NCI-H2171 (cell line): ENCODE measurements at regions not wholly inside any gene's neighbourhood (a gene's known extent, or its start where the extent isn't known, plus 50 kb on each side); places are given as distances from the start of the nearest gene placed in this dataset.

Experiments
- DNase-seq: peaks from one replicate; lab custom pipeline; 2025; lab: John Stamatoyannopoulos, UW

DNA sequence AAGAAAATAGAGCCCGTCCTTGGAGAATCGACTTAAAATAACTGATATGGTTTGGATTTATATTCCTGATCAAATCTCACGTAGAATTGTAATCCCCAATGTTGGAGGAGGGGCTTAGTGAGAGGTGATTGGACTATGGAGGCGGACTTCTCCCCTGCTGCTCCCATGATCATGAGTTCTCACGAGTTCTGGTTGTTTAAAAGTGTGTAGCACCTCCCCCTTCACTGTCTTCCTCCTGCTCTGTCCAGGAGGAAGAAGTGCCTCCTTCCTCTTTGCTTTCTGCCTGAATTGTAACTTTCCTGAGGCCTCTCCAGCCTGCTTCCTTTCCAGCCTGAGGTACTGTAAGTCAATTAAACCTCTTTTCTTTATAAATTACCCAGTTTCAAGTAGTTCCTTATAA, 529.2 kb downstream of the HAO1 start:
- no peak for DNase-seq

DNA sequence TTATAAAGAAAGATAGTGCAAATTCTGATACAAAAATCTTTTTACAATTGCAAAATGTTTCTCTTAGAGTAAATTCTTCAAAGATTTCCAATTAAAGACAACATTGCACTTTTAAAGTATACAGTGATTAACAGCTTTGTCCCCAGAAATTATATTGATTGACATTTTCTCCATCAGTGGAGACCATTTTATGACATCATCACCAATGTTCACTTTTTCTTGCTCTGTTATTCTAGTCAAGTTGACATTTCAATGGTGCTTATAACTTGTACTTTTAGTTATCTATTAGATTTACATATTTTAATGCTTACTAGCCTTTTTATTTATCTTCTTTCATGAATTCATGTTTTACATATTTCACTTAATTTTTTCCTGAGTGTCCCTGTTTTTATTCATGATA, 524.8 kb downstream of the HAO1 start:
- no peak for DNase-seq

DNA sequence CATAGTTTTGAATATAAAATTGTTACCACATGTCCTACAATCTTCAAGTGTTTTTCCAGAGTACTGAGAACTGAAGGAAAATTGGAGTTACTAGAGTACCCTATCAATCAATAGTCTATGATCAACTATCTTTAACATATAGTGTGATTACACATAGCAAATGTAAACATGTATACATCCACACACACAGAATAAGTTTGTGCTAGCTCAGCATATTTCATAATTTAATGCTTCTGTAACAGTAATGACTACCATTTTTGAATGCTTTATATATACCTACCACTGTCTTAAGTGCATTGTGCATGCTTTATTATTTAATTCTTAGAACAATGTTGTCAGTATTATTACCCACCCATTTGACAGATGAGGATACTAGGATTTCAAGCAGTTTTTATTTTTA, 523.9 kb downstream of the HAO1 start:
- no peak for DNase-seq

DNA sequence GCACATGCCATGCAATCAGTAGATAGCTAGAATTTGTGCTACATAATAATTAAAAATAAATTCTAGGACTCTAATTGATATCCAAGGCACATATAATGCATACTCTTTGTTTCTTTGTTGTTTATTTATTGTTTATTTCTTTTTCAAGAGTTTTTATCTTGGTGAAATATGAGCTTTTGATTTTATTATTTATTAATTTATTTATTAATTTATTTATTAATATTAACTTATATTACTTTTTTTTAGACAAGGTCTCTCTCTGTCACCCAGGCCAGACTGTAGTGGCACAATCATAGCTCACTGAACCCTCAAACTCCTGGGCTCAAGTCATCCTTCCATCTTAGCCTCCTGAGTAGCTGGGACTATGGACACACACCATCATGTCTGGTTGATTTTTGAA, 519.9 kb downstream of the HAO1 start:
- DNase-seq = no peak

DNA sequence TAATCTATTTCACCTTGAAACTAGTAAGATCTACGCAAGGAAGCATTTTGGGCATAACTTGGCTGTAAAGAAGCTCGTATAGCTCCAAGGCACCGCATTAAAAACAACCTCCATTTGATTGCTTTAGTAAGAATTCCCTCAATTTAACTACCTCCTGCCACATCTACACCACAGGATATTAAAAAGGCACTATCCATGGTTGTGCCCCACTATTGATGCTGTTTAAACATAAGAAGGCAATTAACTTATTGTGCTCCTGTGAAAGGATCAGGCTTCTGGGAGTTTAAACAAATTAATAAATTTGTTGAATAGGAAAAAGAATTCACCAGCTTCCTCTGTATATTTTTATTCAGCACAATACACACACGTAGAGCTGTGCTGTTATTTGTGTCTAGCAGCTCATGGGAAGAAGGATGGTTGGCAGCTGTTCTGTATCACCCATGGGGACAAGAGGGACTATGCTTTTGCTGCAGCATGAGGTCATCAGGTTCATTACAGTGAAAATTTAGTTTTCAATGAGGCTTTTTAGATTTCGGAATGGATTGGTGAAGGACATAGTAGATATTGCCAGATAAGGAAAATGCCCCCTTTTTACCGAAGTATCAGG, 513.3 kb downstream of the HAO1 start:
- DNase-seq = no peak

DNA sequence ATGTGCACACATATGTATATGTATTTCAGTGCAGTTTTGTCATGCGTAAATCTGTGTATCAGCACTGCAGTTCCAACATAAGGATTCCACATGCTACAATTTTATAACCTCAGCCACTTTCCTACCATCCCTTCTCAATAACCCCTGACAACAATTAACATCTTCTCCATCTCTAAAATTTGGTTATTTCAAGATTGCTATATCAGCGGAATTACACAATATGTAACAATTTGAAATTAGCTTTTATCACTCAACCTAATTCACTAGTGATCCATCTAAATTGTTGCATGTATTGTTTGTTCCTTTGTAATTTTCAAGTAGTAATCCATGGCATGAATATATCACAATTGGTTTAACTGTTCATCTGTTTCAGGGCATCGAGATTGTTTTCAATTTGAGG, 511.3 kb downstream of the HAO1 start:
- no peak for DNase-seq

DNA sequence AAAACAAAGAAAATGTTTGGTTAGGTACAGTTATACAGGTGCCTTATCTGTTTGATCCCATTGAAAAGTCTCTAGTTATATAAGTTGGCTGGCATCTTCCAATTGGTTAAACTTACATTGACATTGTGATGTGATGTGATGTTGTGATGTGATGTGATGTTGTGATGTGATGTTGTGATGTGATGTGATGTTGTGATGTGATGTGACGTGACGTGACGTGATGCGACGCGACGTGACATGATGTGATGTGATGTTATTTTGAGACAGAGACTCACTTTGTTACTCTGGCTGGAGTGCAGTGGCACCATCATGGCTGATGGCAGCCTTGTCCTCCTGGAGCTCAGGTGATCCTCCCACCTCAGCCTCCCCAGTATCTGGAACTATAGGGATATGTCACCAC, 507.6 kb downstream of the HAO1 start:
- DNase-seq = no peak

DNA sequence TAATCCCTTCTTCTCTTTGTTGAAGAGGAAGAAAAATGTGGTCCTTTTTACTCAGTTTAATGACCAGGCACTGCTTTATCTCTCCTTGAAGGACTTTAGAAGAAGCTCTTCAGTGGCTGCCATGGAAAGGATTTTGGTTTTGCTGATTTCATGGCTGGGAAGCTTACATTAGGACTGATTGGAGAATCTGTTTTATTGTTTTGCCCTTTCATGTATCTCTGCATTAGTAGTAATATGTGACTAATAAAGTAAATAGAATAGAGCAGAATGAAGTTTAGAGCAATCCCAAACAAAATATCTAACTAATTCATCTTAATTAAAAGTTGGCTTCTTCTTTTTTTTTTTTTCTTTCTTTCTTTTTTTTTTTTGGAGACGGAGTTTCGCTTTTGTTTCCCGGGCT, 502.9 kb downstream of the HAO1 start:
- no peak for DNase-seq

DNA sequence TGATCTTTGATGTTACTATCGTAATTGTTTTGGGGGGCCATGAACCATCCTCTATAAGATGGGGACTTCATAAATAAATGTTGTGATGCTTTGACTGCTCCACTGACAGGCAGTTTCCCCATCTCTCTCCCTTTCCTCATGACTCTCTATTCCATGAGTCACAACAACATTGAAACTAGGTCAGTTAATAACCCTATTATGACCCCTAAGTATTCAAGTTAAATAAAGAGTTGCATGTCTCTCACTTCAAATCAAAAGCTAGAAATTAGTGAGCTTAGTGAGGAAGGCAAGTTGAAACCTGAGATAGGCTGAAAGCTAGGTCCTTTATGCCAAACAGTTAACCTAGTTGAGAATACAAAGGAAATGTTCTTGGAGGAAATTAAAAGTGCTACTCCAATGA, 491.0 kb downstream of the HAO1 start:
- DNase-seq = no peak

DNA sequence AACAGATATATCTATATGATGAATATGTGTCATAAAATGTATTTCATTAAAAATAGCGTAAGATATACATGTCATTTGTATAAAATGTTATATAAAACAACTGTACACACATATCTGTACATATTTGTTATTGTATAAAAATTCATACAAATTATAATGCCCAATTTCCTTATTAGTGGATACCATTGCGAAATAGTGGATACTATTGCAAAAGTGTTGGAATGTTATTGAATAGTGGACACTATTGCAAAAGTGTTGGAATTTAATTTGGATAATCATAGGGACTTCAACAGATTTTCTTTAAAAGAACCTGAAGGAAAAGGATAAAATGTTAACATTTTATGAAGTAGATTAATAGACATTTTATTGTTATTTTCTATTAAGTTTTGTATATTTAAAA, 487.4 kb downstream of the HAO1 start:
- no peak for DNase-seq

DNA sequence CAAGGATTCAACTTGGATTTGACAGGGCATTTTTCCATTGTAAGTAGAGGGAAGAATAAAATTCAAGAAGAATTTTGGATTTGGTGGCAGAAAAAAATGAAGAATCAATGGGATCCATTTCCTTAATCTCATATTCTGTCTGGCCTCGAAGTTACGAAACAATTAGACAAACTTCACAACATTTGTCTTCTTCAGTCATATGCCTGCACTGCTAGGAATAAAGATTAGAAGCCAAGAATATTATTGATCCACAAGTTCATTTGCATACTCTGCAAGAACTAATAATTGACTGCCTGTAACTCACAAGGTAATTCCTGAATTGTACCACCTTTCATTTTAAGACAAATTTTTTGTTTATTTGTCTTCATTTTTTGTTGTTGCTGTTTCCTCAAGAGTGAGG, 486.2 kb downstream of the HAO1 start:
- DNase-seq = no peak

DNA sequence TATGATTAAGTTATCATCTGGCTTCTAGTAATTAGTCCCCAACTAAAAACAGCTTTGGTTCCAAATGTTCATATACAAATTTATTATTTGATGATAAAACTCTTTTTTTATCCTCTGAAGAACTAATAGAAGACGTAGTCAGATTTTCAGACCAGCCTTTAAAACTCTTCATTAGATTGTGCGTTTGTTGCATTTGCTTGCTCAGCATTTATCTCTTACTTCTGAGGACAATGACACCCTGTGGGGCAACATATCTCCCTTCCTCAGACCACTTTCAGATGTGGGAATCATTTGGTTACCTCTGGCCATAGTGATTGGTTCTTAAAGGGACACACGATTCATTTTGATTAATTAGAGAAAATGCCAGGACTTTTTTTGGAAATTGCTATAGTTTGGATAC, 481.8 kb downstream of the HAO1 start:
- no peak for DNase-seq

DNA sequence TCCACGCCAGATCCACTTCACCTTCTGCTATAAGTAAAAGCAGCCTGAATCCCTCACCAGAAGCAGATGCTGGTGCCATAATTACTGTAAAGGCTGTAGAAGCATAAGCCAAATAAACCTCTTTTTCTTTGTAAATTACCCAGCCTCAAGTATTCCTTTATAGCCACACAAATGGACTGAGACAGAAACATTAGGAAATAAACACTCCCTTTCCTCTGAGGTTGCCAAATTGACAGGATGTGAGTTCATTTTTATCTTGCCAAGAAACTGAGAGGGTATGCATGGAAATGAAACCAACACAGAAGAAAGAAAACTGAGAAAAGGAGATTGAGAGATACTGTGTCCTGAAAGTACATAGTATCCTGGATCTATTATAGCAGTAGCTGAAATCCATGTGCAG, 481.2 kb downstream of the HAO1 start:
- DNase-seq = no peak

DNA sequence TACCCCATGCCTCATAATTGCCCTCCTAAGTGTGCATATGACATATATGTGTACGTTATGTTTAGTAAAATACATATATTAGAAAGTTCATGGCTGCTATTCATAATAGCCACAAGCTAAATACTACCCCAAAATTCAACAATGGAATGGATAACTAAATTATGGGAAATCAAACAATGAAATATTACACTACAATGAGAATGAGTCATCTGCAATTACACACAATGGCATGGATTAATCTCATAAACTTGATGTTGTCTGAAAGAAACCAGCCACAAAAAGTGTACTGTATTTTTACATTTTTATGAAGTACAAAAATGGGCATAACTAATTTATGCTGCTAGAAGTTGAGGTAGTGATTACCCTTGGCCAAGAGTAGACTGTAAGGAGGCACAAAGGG, 477.0 kb downstream of the HAO1 start:
- DNase-seq = no peak

DNA sequence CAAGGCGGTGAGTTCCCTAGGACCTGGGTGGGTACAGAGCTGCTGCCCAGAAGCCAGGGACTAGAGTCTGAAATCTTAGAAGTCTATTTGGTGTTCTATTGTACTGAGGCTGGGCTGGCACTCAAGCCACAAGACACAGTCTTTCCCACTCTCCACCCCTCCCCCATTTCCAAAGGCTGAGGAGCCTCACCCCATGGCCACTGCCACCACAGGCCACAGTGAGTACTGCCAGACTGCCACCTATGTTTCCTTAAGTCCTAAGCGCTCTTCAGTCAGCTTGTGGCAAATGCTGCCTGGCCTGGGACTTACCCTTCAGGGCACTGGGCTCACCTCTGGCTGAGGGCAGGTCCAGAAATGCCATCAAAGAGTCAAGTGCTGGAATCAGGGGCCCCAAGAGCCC, 469.3 kb downstream of the HAO1 start:
- DNase-seq = no peak

DNA sequence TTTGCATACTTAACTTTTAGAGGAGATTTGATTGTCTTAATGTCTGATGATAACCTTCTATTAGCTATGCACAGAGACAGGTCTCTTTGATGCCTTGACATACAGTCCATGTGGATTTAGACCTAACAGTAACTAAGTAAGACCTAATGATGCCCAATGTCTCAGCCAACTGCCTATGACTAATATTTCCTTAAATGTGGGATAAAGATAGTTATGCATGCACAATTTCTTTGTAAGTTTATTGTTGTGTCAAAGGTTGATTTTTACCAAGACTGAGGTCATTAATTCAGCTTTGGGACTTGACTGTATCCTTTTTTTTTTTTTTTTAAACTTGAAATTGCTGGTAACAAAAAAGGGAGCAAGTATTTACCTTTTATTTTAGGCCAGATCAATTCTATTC, 450.0 kb downstream of the HAO1 start:
- no peak for DNase-seq

DNA sequence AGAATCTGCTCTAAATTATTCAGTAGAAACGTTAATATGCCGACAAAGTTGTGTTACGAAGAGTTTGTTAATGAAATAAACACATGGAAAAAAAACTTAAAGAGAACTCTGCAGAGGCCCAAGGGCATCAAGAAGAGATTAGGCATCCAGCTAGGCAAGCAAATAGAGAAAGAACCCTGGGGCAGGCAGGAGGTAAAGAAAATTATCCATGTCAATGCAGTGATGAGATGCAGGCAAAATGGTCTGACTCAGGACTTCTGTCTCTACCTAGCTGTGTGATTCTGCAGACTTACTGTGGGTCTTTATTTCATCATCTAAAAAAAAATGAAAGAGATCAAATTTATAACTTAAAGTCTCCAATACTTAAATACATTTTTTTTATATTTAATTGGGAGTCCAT, 448.0 kb downstream of the HAO1 start:
- no peak for DNase-seq

DNA sequence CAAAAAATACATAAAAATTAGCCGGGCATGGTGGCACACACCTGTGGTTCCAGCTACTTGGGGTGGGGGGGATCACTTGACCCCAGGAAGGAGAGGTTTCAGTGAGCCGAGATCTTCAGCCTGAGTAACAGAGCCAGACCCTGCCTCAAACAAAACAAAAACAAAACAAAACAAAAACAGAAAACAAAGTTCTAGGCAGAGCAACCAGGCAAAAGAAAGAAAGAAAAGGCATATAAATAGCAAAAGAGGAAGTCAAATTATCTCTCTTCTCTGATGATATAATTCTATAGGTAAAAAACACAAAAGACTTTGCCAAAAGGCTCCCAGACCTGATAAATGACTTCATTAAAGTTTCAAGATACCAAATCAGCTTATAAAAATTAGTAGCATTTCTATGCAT, 446.9 kb downstream of the HAO1 start:
- DNase-seq = no peak

DNA sequence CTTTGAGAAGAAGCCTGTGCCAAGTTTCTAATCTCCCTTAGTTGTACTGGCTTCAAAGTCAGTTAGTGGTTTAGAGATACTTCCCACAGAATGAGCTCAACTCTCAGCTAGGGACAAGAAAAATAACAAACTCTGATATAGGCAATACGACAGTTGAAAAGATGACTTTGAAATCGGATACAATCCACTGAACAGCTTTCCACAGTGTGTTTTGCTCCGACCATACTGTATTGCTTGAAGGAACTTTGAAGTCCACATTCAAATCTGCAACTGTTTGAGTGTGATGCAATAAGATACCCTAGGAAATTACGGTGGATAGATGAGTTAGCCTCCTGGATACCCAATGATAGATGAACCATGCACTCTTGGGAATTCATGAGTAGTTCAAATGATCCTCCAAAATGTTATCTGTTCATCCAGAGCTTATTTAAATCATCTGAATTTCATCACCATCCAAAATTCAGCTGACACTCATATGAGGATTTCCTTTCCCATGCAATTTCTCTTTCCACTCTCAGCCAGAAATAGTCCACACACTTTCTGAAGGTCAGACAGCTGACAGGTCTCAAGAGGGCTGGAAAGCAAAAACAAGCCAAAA, 443.8 kb downstream of the HAO1 start:
- no peak for DNase-seq

DNA sequence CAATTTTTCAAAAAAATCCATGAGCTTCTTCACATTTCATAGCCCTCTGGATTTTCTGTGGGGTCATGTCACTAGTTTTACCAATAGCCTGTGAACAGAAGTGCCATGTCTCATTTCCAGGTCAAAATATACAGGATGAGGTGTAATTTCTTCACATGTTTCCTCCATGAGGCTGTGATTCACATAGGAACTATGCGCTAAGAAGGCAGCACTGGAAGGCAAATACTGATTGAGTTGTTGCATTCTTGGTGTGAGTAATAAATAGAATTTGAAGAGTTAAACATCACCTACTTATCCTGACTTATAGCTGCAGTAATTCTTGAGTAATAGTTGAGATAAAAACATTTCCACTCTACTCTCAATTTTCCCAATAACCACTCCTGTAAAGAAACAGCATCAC, 442.3 kb downstream of the HAO1 start:
- DNase-seq = no peak

DNA sequence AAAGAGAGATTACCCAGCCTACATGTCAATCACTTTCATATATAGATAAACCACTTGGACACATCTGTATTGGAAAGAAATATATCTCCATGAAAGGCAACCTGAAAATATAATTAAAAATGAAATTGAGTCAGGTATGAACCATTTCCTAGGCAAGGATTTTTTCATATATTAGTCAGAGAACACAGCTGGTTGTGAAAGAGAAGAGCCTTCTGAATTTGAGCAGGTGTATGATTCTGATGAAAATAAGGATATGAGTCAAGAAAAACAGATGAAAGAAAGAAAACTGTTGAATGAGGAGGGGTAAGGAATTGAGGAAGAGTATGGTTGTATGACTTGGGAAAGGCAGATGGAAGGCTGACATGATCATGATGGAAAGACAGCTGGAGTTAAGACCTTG, 441.1 kb downstream of the HAO1 start:
- no peak for DNase-seq

DNA sequence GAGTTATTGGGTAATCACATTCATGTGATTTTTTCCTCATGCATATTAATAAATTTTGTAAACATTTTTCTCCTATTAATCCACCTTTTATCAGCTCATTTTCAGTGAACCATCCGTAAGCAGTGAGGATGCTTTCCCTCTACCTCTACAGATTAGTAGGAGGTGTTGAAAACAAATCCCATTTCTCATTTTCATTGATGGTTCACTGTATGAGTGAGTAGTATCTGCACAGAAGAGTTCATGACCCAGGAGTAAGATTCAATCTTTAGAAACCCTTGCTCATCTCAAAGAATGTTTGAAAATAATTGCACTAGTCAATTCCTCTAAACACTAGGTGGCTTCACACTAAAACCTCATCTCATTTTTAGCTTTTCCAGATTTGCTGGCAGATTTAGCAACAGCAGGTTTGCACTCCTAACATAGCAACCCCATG, 440.0 kb downstream of the HAO1 start:
- no peak for DNase-seq

DNA sequence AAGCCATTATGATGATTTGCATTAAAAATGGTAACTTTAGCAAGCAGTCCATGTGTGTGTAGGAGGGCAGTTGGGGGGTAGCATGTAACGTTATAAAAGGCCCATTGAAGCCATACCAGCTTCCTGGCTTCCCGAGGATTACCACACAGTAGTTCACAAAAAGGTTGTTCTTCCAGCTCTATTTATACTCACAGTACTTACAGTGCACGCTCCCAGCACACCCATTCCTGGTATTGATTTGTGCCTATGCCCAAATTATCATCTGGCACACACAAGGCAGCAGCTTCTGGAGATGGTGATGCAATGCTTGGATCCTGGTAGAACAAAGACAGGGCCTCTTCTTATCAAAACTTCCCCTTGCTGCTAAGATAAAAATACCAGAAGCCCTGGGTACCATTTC, 436.8 kb downstream of the HAO1 start:
- DNase-seq = no peak

DNA sequence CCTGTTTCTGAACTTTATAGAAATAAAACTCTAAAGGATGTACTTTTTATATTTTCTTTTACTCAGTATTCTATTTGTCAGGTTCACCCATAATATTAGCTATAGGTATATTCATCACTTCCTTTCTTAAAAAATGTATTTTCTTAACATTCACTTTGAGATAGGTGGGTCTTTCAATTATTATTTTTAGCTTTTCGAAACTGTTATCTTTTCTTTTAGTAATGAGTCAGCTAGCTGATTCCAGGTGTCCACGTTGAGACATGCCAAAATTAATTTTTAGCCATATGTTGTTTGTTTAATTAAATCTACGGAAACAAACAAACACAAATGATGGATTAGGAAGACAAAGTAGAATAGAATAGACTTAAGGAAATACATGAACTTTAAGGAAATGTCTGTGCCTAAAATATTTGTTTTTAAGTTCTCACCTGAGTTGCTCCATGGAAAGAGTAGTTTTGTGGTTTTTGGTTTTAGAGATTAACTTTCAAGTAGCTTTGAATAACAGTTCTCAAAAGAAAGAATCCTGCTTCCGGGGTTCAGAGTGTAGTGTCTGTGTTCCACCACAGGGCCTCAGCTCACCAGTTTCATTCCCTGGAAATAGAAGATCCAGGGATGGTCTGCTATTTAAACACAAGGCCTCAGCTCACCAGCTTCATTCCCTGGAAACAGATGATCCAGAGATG, 435.0 kb downstream of the HAO1 start:
- DNase-seq = no peak
